Neuronal stem cell (in vitro differentiated cells): ENCODE measurements at regions not wholly inside any gene's neighbourhood (a gene's known extent, or its start where the extent isn't known, plus 50 kb on each side); places are given as distances from the start of the nearest gene placed in this dataset.

Experiments
- DNase-seq: peaks from one replicate; pipeline ENCODE4 v3.0.0-alpha.2; 2013; ENCODE audit warnings: low spot score
- H2AFZ ChIP-seq: one replicate; pipeline ENCODE4 v1.6.1; 2013; ENCODE audit warnings: mild to moderate bottlenecking, low read length, inconsistent platforms
- H2AK5ac ChIP-seq: 2 replicates; pipeline ENCODE4 v1.6.1; 2013; ENCODE audit warnings: low read depth, mild to moderate bottlenecking, inconsistent platforms, low read length, moderate library complexity, mixed read lengths
- H2BK120ac ChIP-seq: 2 replicates; pipeline ENCODE4 v1.6.1; 2013; ENCODE audit warnings: low read depth, mild to moderate bottlenecking, inconsistent platforms, low read length, moderate library complexity, mixed read lengths
- H2BK12ac ChIP-seq: one replicate; pipeline ENCODE4 v1.6.1; 2013; ENCODE audit warnings: low read length, inconsistent platforms
- H2BK15ac ChIP-seq: 2 replicates; pipeline ENCODE4 v1.6.1; 2013; ENCODE audit warnings: mild to moderate bottlenecking, low read length, inconsistent platforms, mixed read lengths
- H2BK5ac ChIP-seq: one replicate; pipeline ENCODE4 v1.6.1; 2013; ENCODE audit warnings: inconsistent platforms, mild to moderate bottlenecking, low read length, moderate library complexity
- H3K14ac ChIP-seq: one replicate; pipeline ENCODE4 v1.6.1; 2013; ENCODE audit warnings: low read length, inconsistent platforms
- H3K18ac ChIP-seq: 2 replicates; pipeline ENCODE4 v1.6.1; 2013; ENCODE audit warnings: low read length, inconsistent platforms
- H3K23ac ChIP-seq: 2 replicates; pipeline ENCODE4 v1.6.1; 2013; ENCODE audit warnings: low read depth, mild to moderate bottlenecking, mixed read lengths, low read length, inconsistent platforms; ENCODE audit not compliant: poor library complexity
- H3K27ac ChIP-seq: replicated peaks from 3 replicates; pipeline ENCODE4 v1.5.1; 2013; ENCODE audit warnings: low read length, inconsistent platforms
- H3K27me3 ChIP-seq, 3 experiments: 2 replicates each; pipeline ENCODE4 v1.6.1; 2013; ENCODE audit warnings: low read length in 3 of 3, mild to moderate bottlenecking in 2 of 3, inconsistent platforms in 1 of 3, low read depth in 1 of 3, mixed read lengths in 1 of 3, moderate library complexity in 1 of 3; ENCODE audit not compliant: control insufficient read depth in 3 of 3, insufficient read depth in 3 of 3
- H3K36me3 ChIP-seq, 2 donors: replicated peaks in 1 of 2; 2 replicates each; pipeline ENCODE4 v1.6.1; 2013; ENCODE audit warnings: low read length in 2 of 2; ENCODE audit not compliant: control insufficient read depth in 2 of 2, insufficient read depth in 2 of 2
- H3K4ac ChIP-seq: 2 replicates; pipeline ENCODE4 v1.6.1; 2013; ENCODE audit warnings: inconsistent platforms, mild to moderate bottlenecking, low read length, moderate library complexity
- H3K4me1 ChIP-seq, 2 donors: 1 replicate in 1 of 2; 2 replicates in 1 of 2; pipeline ENCODE4 v1.6.1; 2013; ENCODE audit warnings: low read length in 2 of 2, low read depth in 1 of 2; ENCODE audit not compliant: control insufficient read depth in 2 of 2, insufficient read depth in 1 of 2
- H3K4me2 ChIP-seq: one replicate; pipeline ENCODE4 v1.6.1; 2013; ENCODE audit warnings: mild to moderate bottlenecking, low read length, inconsistent platforms; ENCODE audit not compliant: insufficient read depth, poor library complexity, severe bottlenecking
- H3K4me3 ChIP-seq, 2 donors: 2 replicates each; pipeline ENCODE4 v1.5.1; 2013; ENCODE audit warnings: low read length in 2 of 2, mild to moderate bottlenecking in 2 of 2, inconsistent platforms in 1 of 2, moderate library complexity in 1 of 2
- H3K79me1 ChIP-seq: one replicate; pipeline ENCODE4 v1.6.1; 2013; ENCODE audit warnings: low read depth, mild to moderate bottlenecking, inconsistent platforms, low read length, moderate library complexity
- H3K9ac ChIP-seq: one replicate; pipeline ENCODE4 v1.6.1; 2013; ENCODE audit warnings: mild to moderate bottlenecking, low read depth, low read length, inconsistent platforms; ENCODE audit not compliant: poor library complexity
- H3K9me3 ChIP-seq, 2 donors: replicated peaks in 1 of 2; 2 replicates each; pipeline versions ENCODE3 to v1.6.1; 2013; ENCODE audit warnings: low read length in 2 of 2, mild to moderate bottlenecking in 2 of 2, inconsistent platforms in 1 of 2, low read depth in 1 of 2, mixed read lengths in 1 of 2, moderate library complexity in 1 of 2; ENCODE audit not compliant: control insufficient read depth in 2 of 2, insufficient read depth in 1 of 2
- H4K8ac ChIP-seq: one replicate; pipeline ENCODE4 v1.6.1; 2013; ENCODE audit warnings: low read depth, mild to moderate bottlenecking, inconsistent platforms, low read length, moderate library complexity
- H4K91ac ChIP-seq: one replicate; pipeline ENCODE4 v1.6.1; 2013; ENCODE audit warnings: low read length, low read depth, mild to moderate bottlenecking, inconsistent platforms; ENCODE audit not compliant: poor library complexity
- WGBS, 2 donors: extraction: QIAGEN DNeasy Blood & Tissue Kit; methylation state at CpG; one replicate each; pipeline ENCODE4 v1.1.7; 2013; ENCODE audit warnings: missing lambda C conversion rate in 2 of 2, mixed read lengths in 1 of 2; ENCODE audit not compliant: insufficient read length in 2 of 2, insufficient replicate concordance in 1 of 2; ENCODE audit errors: extremely low coverage in 2 of 2; 5-methylcytosine and 5-hydroxymethylcytosine counted together

GRCh38 chr2:204380141-204380881 lies 165.0 kb upstream of the PARD3B start:
- H2BK12ac ChIP-seq = no peak overlapping the region
- no peak overlapping the region for H2AK5ac ChIP-seq
- H3K4me2 ChIP-seq = no peak overlapping the region
- H4K8ac ChIP-seq = no peak overlapping the region
- no peaks in the 10 kb centered on the region for H3K4me1 ChIP-seq
- no peak for DNase-seq
- no peak overlapping the region for H4K91ac ChIP-seq
- H3K79me1 ChIP-seq = no peaks in the 10 kb centered on the region
- no CpG with 5 or more reads among the region's 5 CpGs for WGBS, 2 donors
- H3K4ac ChIP-seq = no peak overlapping the region
- no peak overlapping the region for H2BK15ac ChIP-seq
- no peak overlapping the region for H3K4me3 ChIP-seq
- no peak overlapping the region for H3K9ac ChIP-seq
- no peak overlapping the region for H2AFZ ChIP-seq
- H3K36me3 ChIP-seq = no peaks in the 10 kb centered on the region
- no peak overlapping the region for H3K27ac ChIP-seq
- no peak overlapping the region for H3K18ac ChIP-seq
- H2BK5ac ChIP-seq = no peak overlapping the region
- H2BK120ac ChIP-seq = no peak overlapping the region
- no peak overlapping the region for H3K23ac ChIP-seq
- peaks cover 0 to 4% of the 10 kb centered on the region in 2 donors for H3K9me3 ChIP-seq
- H3K27me3 ChIP-seq = no peaks in the 10 kb centered on the region
- H3K14ac ChIP-seq = no peak overlapping the region

- Histone ChIP-seq H3K9ac (no peak overlapping the region), H3K4me2 (no peak overlapping the region), H3K36me3 (no peaks in the 10 kb centered on the region), H4K91ac (no peak overlapping the region), H2BK5ac (no peak overlapping the region), H2BK120ac (no peak overlapping the region), H3K23ac (no peak overlapping the region), H3K14ac (no peak overlapping the region), H3K18ac (no peak overlapping the region), H3K4ac (no peak overlapping the region), H3K79me1 (no peaks in the 10 kb centered on the region), H2AK5ac (no peak overlapping the region), H2BK12ac (no peak overlapping the region), H2BK15ac (no peak overlapping the region), H4K8ac (no peak overlapping the region), H2AFZ (no peak overlapping the region), H3K9me3 (peaks cover 0 to 4% of the 10 kb centered on the region in 2 donors), H3K27ac (no peak overlapping the region), H3K27me3 (no peaks in the 10 kb centered on the region), H3K4me1 (no peaks in the 10 kb centered on the region), H3K4me3 (no peak overlapping the region)
- no peak for DNase-seq
- no CpG with 5 or more reads among the region's 2 CpGs for WGBS, 2 donors
Observed at GRCh38 chr2:204386668-204387067, 158.6 kb upstream of the PARD3B start.

GRCh38 chr2:204389120-204389519 lies 156.2 kb upstream of the PARD3B start:
- Histone ChIP-seq H3K4me2 (no peak overlapping the region), H4K8ac (no peak overlapping the region), H3K36me3 (no peaks in the 10 kb centered on the region), H3K4me1 (no peaks in the 10 kb centered on the region), H3K9me3 (no peaks in the 10 kb centered on the region), H2AFZ (peak overlapping the region; percentile 40), H3K79me1 (no peaks in the 10 kb centered on the region), H2BK5ac (no peak overlapping the region), H3K18ac (no peak overlapping the region), H4K91ac (no peak overlapping the region), H3K27ac (no peak overlapping the region), H3K9ac (no peak overlapping the region), H3K14ac (no peak overlapping the region), H2BK12ac (no peak overlapping the region), H3K23ac (no peak overlapping the region), H2BK15ac (no peak overlapping the region), H3K27me3 (no peaks in the 10 kb centered on the region), H3K4ac (no peak overlapping the region), H2BK120ac (no peak overlapping the region), H2AK5ac (no peak overlapping the region), H3K4me3 (no peak overlapping the region)
- no peak for DNase-seq
- WGBS, 2 donors = no CpG with 5 or more reads among the region's 1 CpG

- Histone ChIP-seq H3K9me3 (no peaks in the 10 kb centered on the region), H3K27me3 (no peaks in the 10 kb centered on the region), H3K79me1 (no peaks in the 10 kb centered on the region), H3K4me2 (no peak overlapping the region), H3K9ac (no peak overlapping the region), H2BK120ac (no peak overlapping the region), H3K4ac (no peak overlapping the region), H2BK12ac (no peak overlapping the region), H3K4me3 (no peak overlapping the region), H3K18ac (no peak overlapping the region), H2BK5ac (no peak overlapping the region), H2BK15ac (no peak overlapping the region), H3K14ac (no peak overlapping the region), H4K91ac (no peak overlapping the region), H2AFZ (peak overlapping the region; percentile 67), H3K23ac (no peak overlapping the region), H3K36me3 (no peaks in the 10 kb centered on the region), H4K8ac (no peak overlapping the region), H3K4me1 (no peaks in the 10 kb centered on the region), H2AK5ac (no peak overlapping the region), H3K27ac (no peak overlapping the region)
- DNase-seq = no peak
- no CpG with 5 or more reads among the region's 1 CpG for WGBS, 2 donors
Observed at GRCh38 chr2:204389856-204390255, 155.4 kb upstream of the PARD3B start.
